Activated CD4-positive, alpha-beta memory T cell treated with anti-CD3 and anti-CD28 coated beads, Interleukin-2, amount 10 ng/mL, durations not matched to agents 7 days and 5 days (primary cell): ENCODE measurements at regions not wholly inside any gene's neighbourhood (a gene's known extent, or its start where the extent isn't known, plus 50 kb on each side); places are given as distances from the start of the nearest gene placed in this dataset.

Experiments
- CTCF ChIA-PET: fragments of 350-600 bp; sonication (Branson Sonifier 250); formaldehyde crosslinking; loops from one replicate; lab custom pipeline; 2021; ENCODE audit warnings: antibody characterized with exemption, inconsistent platforms; lab: Charles Lee
- POLR2A ChIA-PET: fragments of 350-600 bp; sonication (Branson Sonifier 250); formaldehyde crosslinking; loops from one replicate; lab custom pipeline; 2021; ENCODE audit warnings: antibody characterized with exemption; lab: Charles Lee
- DNase-seq: peaks from one replicate; pipeline ENCODE4 v3.0.0-alpha.2; 2020
- H3K27ac Mint-ChIP-seq: one replicate; pipeline ENCODE4 v1.8.0; 2021; ENCODE audit warnings: mild to moderate bottlenecking, mixed read lengths
- H3K27me3 Mint-ChIP-seq: one replicate; pipeline ENCODE4 v1.8.0; 2021; ENCODE audit warnings: mixed read lengths
- H3K36me3 Mint-ChIP-seq: one replicate; pipeline ENCODE4 v1.8.0; 2021; ENCODE audit warnings: low read depth, mixed read lengths
- H3K4me1 Mint-ChIP-seq: one replicate; pipeline ENCODE4 v1.8.0; 2021; ENCODE audit warnings: mixed read lengths
- H3K4me3 Mint-ChIP-seq: one replicate; pipeline ENCODE4 v1.8.0; 2021; ENCODE audit warnings: mild to moderate bottlenecking, mixed read lengths
- H3K9me3 Mint-ChIP-seq: one replicate; pipeline ENCODE4 v1.8.0; 2021; ENCODE audit warnings: mixed read lengths

DNA sequence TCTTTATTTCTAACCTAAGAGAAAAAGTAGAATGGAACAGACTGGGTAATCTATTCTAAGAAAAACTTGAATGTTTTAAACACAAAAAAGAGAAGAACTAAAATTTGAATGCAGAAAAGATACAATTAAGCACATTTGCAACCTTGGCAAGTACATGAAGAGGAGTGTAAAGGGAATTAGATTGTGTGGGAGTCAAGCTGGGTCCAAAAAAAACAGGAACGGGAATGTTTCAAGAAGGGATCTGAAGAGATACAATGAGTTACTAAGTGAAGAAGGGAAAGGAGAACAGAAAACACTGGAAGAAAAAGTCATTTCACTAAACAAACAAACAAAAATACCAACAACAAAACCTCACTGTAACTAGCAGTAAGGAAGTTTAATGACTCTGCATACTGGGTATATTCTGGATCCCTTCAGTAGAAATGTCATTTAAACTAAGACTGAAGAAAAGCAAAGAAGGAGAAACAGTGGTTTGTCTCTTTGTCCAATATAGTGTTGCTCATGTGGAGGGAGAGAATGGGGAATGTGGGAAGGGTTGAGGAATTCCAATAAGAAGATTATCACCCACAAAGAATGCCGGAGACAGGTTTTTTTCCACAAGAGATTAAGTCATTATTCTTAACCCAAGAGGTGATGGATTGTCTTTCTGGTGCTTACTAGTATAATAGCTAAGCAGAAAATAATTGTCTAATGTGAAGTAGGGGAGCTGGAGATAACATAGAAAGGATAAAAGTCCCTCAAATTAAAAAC lies 50.4 kb upstream of the PTPN13 start:
- Mint-ChIP-seq H3K27me3 (peaks cover 4% of the 10 kb centered on the region), H3K4me1 (peaks cover 34% of the 10 kb centered on the region), H3K9me3 (peaks cover 6% of the 10 kb centered on the region), H3K27ac (peak overlapping the region; percentile 92), H3K4me3 (peak overlapping the region; percentile 15), H3K36me3 (peaks cover 10% of the 10 kb centered on the region)
- no peak for DNase-seq
- ChIA-PET POLR2A (interaction anchor here (0.7 to 2.3 kb wide), 7 partner anchors 11 to 464 kb away, joined by 3 to 10 read pairs (median 4); partner anchors contain the start of genes AFF1 and PTPN13), CTCF (interaction anchor here (1.3 to 1.9 kb wide), 4 partner anchors 12 to 48 kb away, joined by 3 to 5 read pairs (median 4); no protein-coding TSS in a partner anchor)

DNA sequence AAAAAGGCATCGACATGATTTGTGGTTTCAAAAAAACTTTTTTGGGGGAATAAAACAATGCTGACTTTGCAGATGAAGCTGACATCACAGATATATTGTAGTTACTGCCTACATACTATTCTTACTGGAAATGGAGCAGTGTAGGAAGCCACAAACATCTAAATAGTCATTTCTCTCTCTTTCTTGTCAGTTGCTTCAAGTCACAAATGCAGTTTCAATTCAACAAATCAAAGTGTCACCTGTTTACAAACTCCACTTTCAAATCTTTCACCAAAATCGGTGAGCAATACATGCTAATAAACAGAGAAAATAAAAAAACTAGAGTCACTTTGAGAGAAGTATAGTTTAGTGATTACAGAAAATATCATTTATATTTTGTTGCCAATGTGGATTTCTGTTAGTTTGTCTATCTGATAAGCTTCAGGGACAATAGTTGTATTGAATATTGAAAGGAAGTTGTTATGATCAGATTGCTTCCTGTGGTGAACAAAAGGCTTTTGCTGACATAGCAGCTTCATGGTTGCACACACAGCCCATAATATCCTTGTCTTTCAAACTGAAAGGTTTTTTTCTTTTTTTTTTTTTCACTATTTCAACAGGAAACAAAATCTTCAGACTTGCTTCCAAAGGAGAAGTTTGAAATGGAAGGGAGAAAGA lies 49.7 kb upstream of the PTPN13 start:
- peak; percentile 47 for DNase-seq
- H3K4me3 Mint-ChIP-seq, result peak overlapping the region; percentile 15
- H3K27me3 Mint-ChIP-seq, result peaks cover 4% of the 10 kb centered on the region
- peak overlapping the region; percentile 92 for H3K27ac Mint-ChIP-seq
- peaks cover 10% of the 10 kb centered on the region for H3K36me3 Mint-ChIP-seq
- H3K4me1 Mint-ChIP-seq, result peaks cover 34% of the 10 kb centered on the region
- H3K9me3 Mint-ChIP-seq, result peaks cover 6% of the 10 kb centered on the region
- CTCF ChIA-PET, result interaction anchor here (1.9 kb wide), 1 partner anchor 22 kb away, joined by 4 read pairs; no protein-coding TSS in a partner anchor
- POLR2A ChIA-PET, result interaction anchor here (0.7 to 2.3 kb wide), 7 partner anchors 10 to 463 kb away, joined by 3 to 10 read pairs (median 4); partner anchors contain the start of genes AFF1 and PTPN13
